ENCODE measurements at regions not wholly inside any gene's neighbourhood (a gene's known extent, or its start where the extent isn't known, plus 50 kb on each side); places are given as distances from the start of the nearest gene placed in this dataset.

GRCh38 chr6:66396549-66396948 lies 689.5 kb upstream of the EYS start:
- no peak for ATAC-seq

GRCh38 chr6:66396145-66396544 lies 689.1 kb upstream of the EYS start:
- DNase-seq (no peak), ATAC-seq (no peak)
- 79 to 85% (median 80%) methylated on average over 6 of the region's 6 CpGs for WGBS, 3 donors
- intact Hi-C loops (cut with DNase I): no loop called here
- Histone ChIP-seq H3K4me1 (no peaks in the 10 kb centered on the region), H3K27ac (no peak overlapping the region), H3K4me3 (no peak overlapping the region), H3K36me3 (ENCODE audit: insufficient read depth in 1 of 2, low read depth in 1 of 2) (no peaks in the 10 kb centered on the region), H3K9me3 (no peaks in the 10 kb centered on the region), H3K27me3 (ENCODE audit: insufficient read depth in 3 of 3, low read length in 2 of 3) (no peaks in the 10 kb centered on the region)
- no peak for TF ChIP-seq CTCF (IDR thresholded peaks at IDR 0.05)

More at GRCh38 chr6:66396549-66396948, 689.5 kb upstream of the EYS start:
- H3K4me1 ChIP-seq: no peaks in the 10 kb centered on the region
- H3K27ac ChIP-seq: no peak overlapping the region
- TF ChIP-seq CTCF (IDR thresholded peaks at IDR 0.05): no peak
- no peaks in the 10 kb centered on the region for H3K27me3 ChIP-seq (ENCODE audit: insufficient read depth in 3 of 3, low read length in 2 of 3)
- no peaks in the 10 kb centered on the region for H3K36me3 ChIP-seq (ENCODE audit: insufficient read depth in 1 of 2, low read depth in 1 of 2)
- no peak for DNase-seq
- no peaks in the 10 kb centered on the region for H3K9me3 ChIP-seq
- H3K4me3 ChIP-seq: no peak overlapping the region
- intact Hi-C loops (cut with DNase I): no loop called here
- WGBS, 3 donors: 89 to 91% (median 89%) methylated on average over 7 of the region's 7 CpGs

- DNase-seq (no peak), ATAC-seq (no peak)
- intact Hi-C loops (cut with DNase I): no loop called here
- no peak overlapping the region for H3K4me3 ChIP-seq
- H3K27me3 ChIP-seq (ENCODE audit: insufficient read depth in 3 of 3, low read length in 2 of 3): no peaks in the 10 kb centered on the region
- no peaks in the 10 kb centered on the region for H3K9me3 ChIP-seq
- no peak overlapping the region for H3K27ac ChIP-seq
- H3K36me3 ChIP-seq (ENCODE audit: insufficient read depth in 1 of 2, low read depth in 1 of 2): no peaks in the 10 kb centered on the region
- H3K4me1 ChIP-seq: no peaks in the 10 kb centered on the region
- 94 to 98% (median 95%) methylated on average over 2 of the region's 2 CpGs for WGBS, 3 donors
- TF ChIP-seq CTCF (IDR thresholded peaks at IDR 0.05): no peak
Observed at GRCh38 chr6:66390393-66390792, 683.4 kb upstream of the EYS start.

GRCh38 chr6:66376001-66376400 lies 669.0 kb upstream of the EYS start:
- Histone ChIP-seq H3K4me1 (no peaks in the 10 kb centered on the region), H3K36me3 (ENCODE audit: insufficient read depth in 1 of 2, low read depth in 1 of 2) (no peaks in the 10 kb centered on the region), H3K27me3 (ENCODE audit: insufficient read depth in 3 of 3, low read length in 2 of 3) (no peaks in the 10 kb centered on the region), H3K9me3 (no peaks in the 10 kb centered on the region), H3K27ac (no peak overlapping the region), H3K4me3 (no peak overlapping the region)
- 88 to 91% (median 90%) methylated on average over 2 of the region's 2 CpGs for WGBS, 3 donors
- intact Hi-C loops (cut with DNase I): no loop called here
- DNase-seq: no peak
- TF ChIP-seq CTCF (IDR thresholded peaks at IDR 0.05): no peak
- no peak for ATAC-seq

GRCh38 chr6:66369407-66369806 lies 662.4 kb upstream of the EYS start:
- Histone ChIP-seq H3K36me3 (ENCODE audit: insufficient read depth in 1 of 2, low read depth in 1 of 2) (no peaks in the 10 kb centered on the region), H3K9me3 (peaks cover 4% of the 10 kb centered on the region), H3K4me3 (no peak overlapping the region), H3K27me3 (ENCODE audit: insufficient read depth in 3 of 3, low read length in 2 of 3) (no peaks in the 10 kb centered on the region), H3K4me1 (no peaks in the 10 kb centered on the region), H3K27ac (no peak overlapping the region)
- ATAC-seq: no peak
- no peak for TF ChIP-seq CTCF (IDR thresholded peaks at IDR 0.05)
- intact Hi-C loops (cut with DNase I): no loop called here
- no peak for DNase-seq
